DND-41 (cell line): ENCODE measurements at regions not wholly inside any gene's neighbourhood (a gene's known extent, or its start where the extent isn't known, plus 50 kb on each side); places are given as distances from the start of the nearest gene placed in this dataset.

ENCODE experiments used
- EZH2 ChIP-seq: IDR thresholded peaks from 3 replicates; pipeline ENCODE4 v1.6.1; 2012; ENCODE audit warnings: borderline replicate concordance, low read depth, mild to moderate bottlenecking, moderate library complexity, low read length, inconsistent platforms; ENCODE audit not compliant: severe bottlenecking
- TF ChIP-seq, protein P1 (sequence below): IDR thresholded peaks from 2 replicates; pipeline ENCODE4 v1.5.1; 2012; ENCODE audit warnings: borderline replicate concordance, low read length, moderate library complexity, mild to moderate bottlenecking; ENCODE audit not compliant: poor library complexity, severe bottlenecking; ENCODE audit errors: extremely low read depth

- TF ChIP-seq, protein P1, sequence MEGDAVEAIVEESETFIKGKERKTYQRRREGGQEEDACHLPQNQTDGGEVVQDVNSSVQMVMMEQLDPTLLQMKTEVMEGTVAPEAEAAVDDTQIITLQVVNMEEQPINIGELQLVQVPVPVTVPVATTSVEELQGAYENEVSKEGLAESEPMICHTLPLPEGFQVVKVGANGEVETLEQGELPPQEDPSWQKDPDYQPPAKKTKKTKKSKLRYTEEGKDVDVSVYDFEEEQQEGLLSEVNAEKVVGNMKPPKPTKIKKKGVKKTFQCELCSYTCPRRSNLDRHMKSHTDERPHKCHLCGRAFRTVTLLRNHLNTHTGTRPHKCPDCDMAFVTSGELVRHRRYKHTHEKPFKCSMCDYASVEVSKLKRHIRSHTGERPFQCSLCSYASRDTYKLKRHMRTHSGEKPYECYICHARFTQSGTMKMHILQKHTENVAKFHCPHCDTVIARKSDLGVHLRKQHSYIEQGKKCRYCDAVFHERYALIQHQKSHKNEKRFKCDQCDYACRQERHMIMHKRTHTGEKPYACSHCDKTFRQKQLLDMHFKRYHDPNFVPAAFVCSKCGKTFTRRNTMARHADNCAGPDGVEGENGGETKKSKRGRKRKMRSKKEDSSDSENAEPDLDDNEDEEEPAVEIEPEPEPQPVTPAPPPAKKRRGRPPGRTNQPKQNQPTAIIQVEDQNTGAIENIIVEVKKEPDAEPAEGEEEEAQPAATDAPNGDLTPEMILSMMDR, result no peak
- no peak for TF ChIP-seq EZH2
These were observed 343.9 kb upstream of the THRB start for GRCh38 chr3:24838533-24838932.
